Ovary (tissue), 3 donors: ENCODE measurements at regions not wholly inside any gene's neighbourhood (a gene's known extent, or its start where the extent isn't known, plus 50 kb on each side); places are given as distances from the start of the nearest gene placed in this dataset.

ENCODE experiments used
- EP300 ChIP-seq: sonication (generic); formaldehyde crosslinking; IDR thresholded peaks from one replicate; pipeline ENCODE4 v1.6.1; 2017; ENCODE audit warnings: antibody characterized with exemption
- POLR2A ChIP-seq: fragments of 450-650 bp; IDR thresholded peaks from one replicate; pipeline ENCODE4 v1.6.1; 2017; ENCODE audit warnings: antibody characterized with exemption, mild to moderate bottlenecking, moderate library complexity
- TF ChIP-seq, protein P1 (sequence below), 3 donors: fragments of 450-650 bp in 2 of 3; fragments of 200-600 bp in 1 of 3; IDR thresholded peaks; one replicate each; pipeline versions ENCODE4 v1.5.1 to v1.8.0; 2016 to 2022; ENCODE audit warnings: antibody characterized with exemption in 3 of 3, mild to moderate bottlenecking in 1 of 3
- donor health status: DM: no; HTN: no; CAD: no.

DNA sequence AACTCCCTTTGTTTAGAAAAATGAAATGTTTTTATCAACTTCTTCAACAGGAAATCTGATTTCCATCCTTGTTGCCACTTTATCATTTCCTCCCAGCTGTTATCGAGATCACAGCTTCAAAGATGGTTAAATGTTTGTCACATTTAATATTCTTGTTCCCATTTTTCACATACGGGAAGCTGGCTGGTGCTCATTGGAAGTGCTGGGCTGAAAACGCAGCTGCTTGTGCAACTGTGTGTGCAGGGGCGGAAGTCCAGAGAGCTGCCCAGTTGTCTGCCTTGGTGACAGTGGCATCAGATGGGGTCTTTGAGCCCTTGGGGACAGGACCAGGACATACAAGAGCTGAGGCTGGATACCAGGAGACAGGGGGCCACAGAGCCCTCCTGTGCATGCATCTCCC lies 549.2 kb upstream of the CDH11 start:
- TF ChIP-seq, protein P1, sequence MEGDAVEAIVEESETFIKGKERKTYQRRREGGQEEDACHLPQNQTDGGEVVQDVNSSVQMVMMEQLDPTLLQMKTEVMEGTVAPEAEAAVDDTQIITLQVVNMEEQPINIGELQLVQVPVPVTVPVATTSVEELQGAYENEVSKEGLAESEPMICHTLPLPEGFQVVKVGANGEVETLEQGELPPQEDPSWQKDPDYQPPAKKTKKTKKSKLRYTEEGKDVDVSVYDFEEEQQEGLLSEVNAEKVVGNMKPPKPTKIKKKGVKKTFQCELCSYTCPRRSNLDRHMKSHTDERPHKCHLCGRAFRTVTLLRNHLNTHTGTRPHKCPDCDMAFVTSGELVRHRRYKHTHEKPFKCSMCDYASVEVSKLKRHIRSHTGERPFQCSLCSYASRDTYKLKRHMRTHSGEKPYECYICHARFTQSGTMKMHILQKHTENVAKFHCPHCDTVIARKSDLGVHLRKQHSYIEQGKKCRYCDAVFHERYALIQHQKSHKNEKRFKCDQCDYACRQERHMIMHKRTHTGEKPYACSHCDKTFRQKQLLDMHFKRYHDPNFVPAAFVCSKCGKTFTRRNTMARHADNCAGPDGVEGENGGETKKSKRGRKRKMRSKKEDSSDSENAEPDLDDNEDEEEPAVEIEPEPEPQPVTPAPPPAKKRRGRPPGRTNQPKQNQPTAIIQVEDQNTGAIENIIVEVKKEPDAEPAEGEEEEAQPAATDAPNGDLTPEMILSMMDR (IDR thresholded peaks at IDR 0.05) = no peak
- TF ChIP-seq EP300 (no peak), POLR2A (no peak)
